MCF 10A (cell line): ENCODE measurements at regions not wholly inside any gene's neighbourhood (a gene's known extent, or its start where the extent isn't known, plus 50 kb on each side); places are given as distances from the start of the nearest gene placed in this dataset.
"Not testable (repeated sequence)": the region's sequence is repeated elsewhere in the genome, so short reads cannot be mapped to it uniquely, and the experiment has no call there.

Experiments
- BruUV-seq: library from RNA; stranded (reverse); fragments of 400-500 nt; replicated peaks from 2 replicates; lab custom pipeline; 2021; lab: Mats Ljungman, UMichigan
- CTCF ChIA-PET: fragments of 300-600 bp; sonication (Branson Sonifier 250); formaldehyde crosslinking; extraction: SDS; loops from one replicate; lab custom pipeline; 2021; ENCODE audit warnings: antibody characterized with exemption, inconsistent platforms; lab: Yijun Ruan, JAX
- POLR2A ChIA-PET: fragments of 300-600, 350-650 bp; sonication (Branson Sonifier 250); formaldehyde crosslinking; extraction: SDS; loops from one replicate; lab custom pipeline; 2020; ENCODE audit warnings: antibody characterized with exemption, inconsistent platforms; lab: Yijun Ruan, JAX
- DNase-seq: peaks from one replicate; pipeline ENCODE4 v3.0.0-alpha.2; 2018; ENCODE audit not compliant: unreplicated experiment
- H3K27ac Mint-ChIP-seq: one replicate; pipeline ENCODE4 v1.8.0; 2022; ENCODE audit warnings: mild to moderate bottlenecking, low read depth, mixed read lengths; ENCODE audit not compliant: unreplicated experiment
- H3K27me3 Mint-ChIP-seq: one replicate; pipeline ENCODE4 v1.8.0; 2022; ENCODE audit warnings: mixed read lengths; ENCODE audit not compliant: insufficient read depth, unreplicated experiment
- H3K36me3 Mint-ChIP-seq: one replicate; pipeline ENCODE4 v1.8.0; 2022; ENCODE audit warnings: mild to moderate bottlenecking, moderate library complexity, mixed read lengths; ENCODE audit not compliant: insufficient read depth, unreplicated experiment
- H3K4me1 Mint-ChIP-seq: one replicate; pipeline ENCODE4 v1.8.0; 2022; ENCODE audit warnings: mixed read lengths; ENCODE audit not compliant: insufficient read depth, unreplicated experiment
- H3K4me3 Mint-ChIP-seq: one replicate; pipeline ENCODE4 v1.8.0; 2022; ENCODE audit warnings: mild to moderate bottlenecking, moderate library complexity, mixed read lengths; ENCODE audit not compliant: unreplicated experiment
- H3K9me3 Mint-ChIP-seq: one replicate; pipeline ENCODE4 v1.8.0; 2022; ENCODE audit warnings: mixed read lengths; ENCODE audit not compliant: unreplicated experiment
- intact Hi-C: fragments of 100-400 bp; cut with micrococcal nuclease; formaldehyde crosslinking; loops from 2 replicates; pipeline ENCODE4 v1.14.1; 2022
- TF ChIP-seq, protein P1 (sequence below): fragments of 200-600 bp; IDR thresholded peaks from one replicate; pipeline ENCODE4 v1.8.0; 2022; ENCODE audit warnings: antibody characterized with exemption, mild to moderate bottlenecking; ENCODE audit not compliant: unreplicated experiment

DNA sequence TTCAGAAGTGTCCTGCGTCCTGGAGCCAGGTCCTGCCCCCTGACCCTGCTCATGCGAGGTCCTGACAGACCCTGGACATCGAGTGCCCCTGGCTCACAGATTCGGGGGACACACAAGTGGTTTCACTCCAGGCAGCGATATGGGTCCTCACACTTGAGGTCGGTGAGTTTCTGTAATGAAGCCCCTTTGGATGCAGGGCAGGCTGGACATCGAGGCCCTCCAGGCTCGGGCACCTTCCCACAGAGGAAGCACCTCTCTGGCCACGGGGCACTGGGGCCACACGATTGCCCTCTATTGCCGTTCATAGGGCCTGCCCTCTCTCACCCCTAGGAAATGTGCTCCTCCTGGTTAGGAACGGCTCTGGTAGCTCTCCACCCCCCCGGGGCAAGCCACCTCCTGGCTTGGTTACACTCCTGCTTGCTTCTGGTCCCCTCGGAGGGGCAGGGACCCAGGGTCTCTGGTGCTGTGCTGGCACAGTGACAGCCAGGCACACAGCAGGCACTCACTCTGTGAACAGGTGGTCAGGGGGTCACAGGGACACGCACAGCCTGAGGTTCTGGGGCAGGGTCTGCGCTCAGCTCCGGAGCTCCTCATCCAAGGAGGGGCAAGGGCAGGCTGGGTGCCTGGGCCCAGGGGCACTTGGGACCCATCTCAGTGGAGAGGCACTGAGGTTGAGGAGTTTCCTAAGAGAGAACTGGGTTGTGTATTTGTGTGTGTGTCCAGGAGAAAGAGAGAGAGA is 907.7 kb downstream of the BRD1 start:
- POLR2A ChIA-PET = no interaction called here
- CTCF ChIA-PET = interaction anchor here (1.2 kb wide), 1 partner anchor 62 kb away, joined by 3 read pairs; no protein-coding TSS in a partner anchor

DNA sequence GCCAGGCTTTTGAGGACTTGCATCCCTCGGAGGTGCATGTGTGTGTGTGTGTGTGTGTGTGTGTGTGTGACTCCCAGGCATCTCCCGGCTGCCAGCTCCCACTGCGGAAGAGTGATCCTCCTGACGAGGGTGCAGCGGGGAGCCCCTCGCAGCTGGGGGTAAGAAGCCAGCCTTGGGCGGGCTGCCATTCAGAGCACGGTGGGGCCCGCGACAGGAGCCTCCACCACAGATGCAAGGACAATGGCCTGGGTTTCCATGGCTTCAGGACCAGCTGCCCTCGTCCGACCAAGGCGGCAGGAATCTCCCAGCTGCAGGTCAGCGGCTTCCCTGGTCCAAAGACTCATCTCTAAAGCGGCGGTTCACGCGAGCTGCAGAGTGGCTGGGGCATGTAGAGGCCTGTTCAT is 908.5 kb downstream of the BRD1 start:
- intact Hi-C loops = no loop called here
- CTCF ChIA-PET = interaction anchor here (1.2 kb wide), 1 partner anchor 62 kb away, joined by 3 read pairs; no protein-coding TSS in a partner anchor
- TF ChIP-seq, protein P1, sequence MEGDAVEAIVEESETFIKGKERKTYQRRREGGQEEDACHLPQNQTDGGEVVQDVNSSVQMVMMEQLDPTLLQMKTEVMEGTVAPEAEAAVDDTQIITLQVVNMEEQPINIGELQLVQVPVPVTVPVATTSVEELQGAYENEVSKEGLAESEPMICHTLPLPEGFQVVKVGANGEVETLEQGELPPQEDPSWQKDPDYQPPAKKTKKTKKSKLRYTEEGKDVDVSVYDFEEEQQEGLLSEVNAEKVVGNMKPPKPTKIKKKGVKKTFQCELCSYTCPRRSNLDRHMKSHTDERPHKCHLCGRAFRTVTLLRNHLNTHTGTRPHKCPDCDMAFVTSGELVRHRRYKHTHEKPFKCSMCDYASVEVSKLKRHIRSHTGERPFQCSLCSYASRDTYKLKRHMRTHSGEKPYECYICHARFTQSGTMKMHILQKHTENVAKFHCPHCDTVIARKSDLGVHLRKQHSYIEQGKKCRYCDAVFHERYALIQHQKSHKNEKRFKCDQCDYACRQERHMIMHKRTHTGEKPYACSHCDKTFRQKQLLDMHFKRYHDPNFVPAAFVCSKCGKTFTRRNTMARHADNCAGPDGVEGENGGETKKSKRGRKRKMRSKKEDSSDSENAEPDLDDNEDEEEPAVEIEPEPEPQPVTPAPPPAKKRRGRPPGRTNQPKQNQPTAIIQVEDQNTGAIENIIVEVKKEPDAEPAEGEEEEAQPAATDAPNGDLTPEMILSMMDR = no peak
- Mint-ChIP-seq H3K27ac (no peak overlapping the region), H3K36me3 (no peaks in the 10 kb centered on the region), H3K27me3 (no peaks in the 10 kb centered on the region), H3K4me3 (no peak overlapping the region), H3K4me1 (no peaks in the 10 kb centered on the region), H3K9me3 (peaks cover 33% of the 10 kb centered on the region)
- POLR2A ChIA-PET = no interaction called here
- BruUV-seq = no TSS peak
- DNase-seq = no peak

More for the DNA sequence above, 907.7 kb downstream of the BRD1 start:
- Mint-ChIP-seq H3K4me3 (no peak overlapping the region), H3K36me3 (no peaks in the 10 kb centered on the region), H3K27ac (no peak overlapping the region), H3K9me3 (peaks cover 29% of the 10 kb centered on the region), H3K4me1 (no peaks in the 10 kb centered on the region), H3K27me3 (no peaks in the 10 kb centered on the region)
- intact Hi-C loops = no loop called here
- BruUV-seq = no TSS peak
- no peak for DNase-seq
- TF ChIP-seq, protein P1 = no peak

DNA sequence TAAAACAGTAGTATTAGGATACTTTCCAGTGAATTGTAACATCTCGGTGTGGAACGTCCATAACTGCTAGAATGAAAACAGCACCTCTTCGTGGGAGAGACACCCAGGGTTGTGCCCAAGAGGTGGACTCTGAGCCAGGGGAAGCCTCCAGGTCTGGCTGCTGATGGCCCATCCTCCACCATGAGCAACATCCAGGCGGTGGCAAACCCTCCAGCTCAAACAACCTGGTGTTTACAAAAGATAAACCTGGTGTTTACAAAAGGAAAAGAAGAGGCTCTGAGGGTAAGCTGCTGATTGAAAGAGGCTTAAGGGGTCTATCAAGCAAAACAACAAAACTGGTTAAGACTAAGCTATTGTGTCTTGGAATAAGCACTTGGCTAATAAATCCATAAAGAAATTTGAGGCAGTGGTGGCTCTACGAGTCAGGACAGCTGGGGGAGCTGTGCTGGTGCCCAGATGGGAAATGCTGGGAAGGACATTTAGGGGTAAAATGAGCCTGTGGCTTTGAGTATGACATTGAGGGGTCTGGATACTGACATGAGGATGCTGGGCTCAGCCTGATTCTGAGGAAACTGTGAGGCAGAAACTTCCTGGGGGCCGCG is 909.0 kb downstream of the BRD1 start:
- no peaks in the 10 kb centered on the region for H3K4me1 Mint-ChIP-seq
- H3K36me3 Mint-ChIP-seq = no peaks in the 10 kb centered on the region
- H3K9me3 Mint-ChIP-seq = peaks cover 32% of the 10 kb centered on the region
- H3K27me3 Mint-ChIP-seq = no peaks in the 10 kb centered on the region
- no peak overlapping the region for H3K4me3 Mint-ChIP-seq
- TF ChIP-seq, protein P1 = no peak
- POLR2A ChIA-PET = no interaction called here
- intact Hi-C loops = no loop called here
- DNase-seq = no peak
- BruUV-seq = no TSS peak
- CTCF ChIA-PET = interaction anchor here (1.2 kb wide), 1 partner anchor 61 kb away, joined by 3 read pairs; no protein-coding TSS in a partner anchor
- H3K27ac Mint-ChIP-seq = no peak overlapping the region

DNA sequence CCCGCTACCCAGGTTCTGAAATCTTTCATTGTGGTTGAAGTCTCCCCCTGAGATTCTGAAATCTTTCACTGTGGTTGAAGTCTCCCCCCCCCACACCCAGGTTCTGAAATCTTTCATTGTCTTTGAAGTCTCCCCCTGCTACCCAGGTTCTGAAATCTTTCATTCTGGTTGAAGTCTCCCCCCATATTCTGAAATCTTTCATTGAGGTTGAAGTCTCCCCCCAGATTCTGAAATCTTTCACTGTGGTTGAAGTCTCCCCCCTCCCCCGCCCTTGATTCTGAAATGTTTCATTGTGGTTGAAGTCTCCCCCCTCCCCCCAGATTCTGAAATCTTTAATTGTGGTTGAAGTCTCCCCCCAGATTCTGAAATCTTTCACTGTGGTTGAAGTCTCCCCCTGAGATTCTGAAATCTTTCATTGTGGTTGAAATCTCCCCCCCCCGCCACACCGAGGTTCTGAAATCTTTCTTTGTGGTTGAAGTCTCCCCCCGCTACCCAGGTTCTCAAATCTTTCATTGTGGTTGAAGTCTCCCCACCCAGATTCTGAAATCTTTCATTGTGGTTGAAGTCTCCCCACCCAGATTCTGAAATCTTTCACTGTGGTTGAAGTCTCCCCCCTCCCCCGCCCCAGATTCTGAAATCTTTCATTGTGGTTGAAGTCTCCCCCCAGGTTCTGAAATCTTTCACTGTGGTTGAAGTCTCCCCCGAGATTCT is 915.2 kb downstream of the BRD1 start:
- H3K27ac Mint-ChIP-seq, POLR2A ChIA-PET, H3K4me3 Mint-ChIP-seq, H3K4me1 Mint-ChIP-seq, intact Hi-C loops, DNase-seq, CTCF ChIA-PET, H3K27me3 Mint-ChIP-seq, BruUV-seq, H3K36me3 Mint-ChIP-seq: not testable (repeated sequence)
- peaks cover 29% of the 10 kb centered on the region for H3K9me3 Mint-ChIP-seq

DNA sequence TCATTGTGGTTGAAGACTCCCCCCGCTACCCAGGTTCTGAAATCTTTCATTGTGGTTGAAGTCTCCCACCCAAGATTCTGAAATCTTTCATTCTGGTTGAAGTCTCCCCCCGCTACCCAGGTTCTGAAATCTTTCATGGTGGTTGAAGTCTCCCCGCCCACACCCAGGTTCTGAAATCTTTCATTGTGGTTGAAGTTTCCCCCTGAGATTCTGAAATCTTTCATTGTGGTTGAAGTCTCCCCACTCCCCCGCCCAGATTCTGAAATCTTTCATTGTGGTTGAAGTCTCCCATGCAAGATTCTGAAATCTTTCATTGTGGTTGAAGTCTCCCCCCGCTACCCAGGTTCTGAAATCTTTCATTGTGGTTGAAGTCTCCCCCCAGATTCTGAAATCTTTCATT is 916.0 kb downstream of the BRD1 start:
- intact Hi-C loops, H3K27ac Mint-ChIP-seq, POLR2A ChIA-PET, DNase-seq, H3K36me3 Mint-ChIP-seq, H3K4me1 Mint-ChIP-seq, H3K4me3 Mint-ChIP-seq, CTCF ChIA-PET, H3K27me3 Mint-ChIP-seq, BruUV-seq: not testable (repeated sequence)
- peaks cover 27% of the 10 kb centered on the region for H3K9me3 Mint-ChIP-seq

DNA sequence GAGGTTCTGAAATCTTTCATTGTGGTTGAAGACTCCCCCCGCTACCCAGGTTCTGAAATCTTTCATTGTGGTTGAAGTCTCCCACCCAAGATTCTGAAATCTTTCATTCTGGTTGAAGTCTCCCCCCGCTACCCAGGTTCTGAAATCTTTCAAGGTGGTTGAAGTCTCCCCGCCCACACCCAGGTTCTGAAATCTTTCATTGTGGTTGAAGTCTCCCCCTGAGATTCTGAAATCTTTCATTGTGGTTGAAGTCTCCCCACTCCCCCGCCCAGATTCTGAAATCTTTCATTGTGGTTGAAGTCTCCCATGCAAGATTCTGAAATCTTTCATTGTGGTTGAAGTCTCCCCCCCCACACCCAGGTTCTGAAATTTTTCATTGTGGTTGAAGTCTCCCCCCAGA is 916.6 kb downstream of the BRD1 start:
- peaks cover 29% of the 10 kb centered on the region for H3K9me3 Mint-ChIP-seq
- BruUV-seq, H3K27ac Mint-ChIP-seq, intact Hi-C loops, H3K4me1 Mint-ChIP-seq, H3K36me3 Mint-ChIP-seq, H3K4me3 Mint-ChIP-seq, CTCF ChIA-PET, DNase-seq, H3K27me3 Mint-ChIP-seq, POLR2A ChIA-PET: not testable (repeated sequence)
